ENCODE measurements at regions not wholly inside any gene's neighbourhood (a gene's known extent, or its start where the extent isn't known, plus 50 kb on each side); places are given as distances from the start of the nearest gene placed in this dataset.

DNA sequence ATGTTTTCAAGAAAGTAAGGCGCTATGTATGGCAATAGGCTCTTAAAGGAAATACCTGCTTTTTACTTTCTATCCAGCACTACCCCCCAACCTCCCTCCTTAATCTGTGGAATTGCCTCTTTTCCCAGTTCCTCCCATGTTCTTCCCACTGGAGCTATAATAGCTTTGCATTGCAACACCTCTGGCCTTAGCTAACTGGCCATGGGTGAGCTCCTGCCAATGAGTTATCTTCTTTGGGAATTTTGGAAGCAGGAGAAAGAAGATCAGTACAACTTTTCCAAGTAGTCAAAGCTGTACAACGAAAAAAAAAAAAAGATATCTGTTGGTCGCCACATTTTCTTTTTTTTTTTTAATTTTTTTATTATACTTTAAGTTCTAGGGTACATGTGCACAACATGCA is 398.0 kb downstream of the NPIPA8 start:
- Histone ChIP-seq H3K9ac (ENCODE audit: insufficient read length) (no peak overlapping the region), H3K36me3 (ENCODE audit: insufficient read depth, low read length) (no peaks in the 10 kb centered on the region), H3K9me3 (ENCODE audit: low read depth, low read length) (no peaks in the 10 kb centered on the region), H3K4me3 (no peak overlapping the region), H3K27ac (no peak overlapping the region)
- no peak for DNase-seq (ENCODE audit: low read depth, low spot score)
- TF ChIP-seq FOXP2 (optimal IDR thresholded peaks at IDR 0.05; ENCODE audit: control extremely low read depth, extremely low read length, insufficient read depth), result no peak
- TF ChIP-seq POLR2AphosphoS5 (IDR thresholded peaks at IDR 0.05; ENCODE audit: borderline replicate concordance, low read depth, low read length), result no peak
- no peak for TF ChIP-seq EZH2 (IDR thresholded peaks at IDR 0.05)

- Histone ChIP-seq H3K27ac (no peak overlapping the region), H3K36me3 (ENCODE audit: insufficient read depth, low read length) (no peaks in the 10 kb centered on the region), H3K9ac (ENCODE audit: insufficient read length) (no peak overlapping the region), H3K9me3 (ENCODE audit: low read depth, low read length) (no peaks in the 10 kb centered on the region), H3K4me3 (no peak overlapping the region)
- no peak for TF ChIP-seq EZH2 (IDR thresholded peaks at IDR 0.05)
- no peak for TF ChIP-seq FOXP2 (optimal IDR thresholded peaks at IDR 0.05; ENCODE audit: control extremely low read depth, extremely low read length, insufficient read depth)
- DNase-seq (ENCODE audit: low read depth, low spot score), result no peak
These were observed 399.7 kb downstream of the NPIPA8 start for GRCh38 chr16:17936766-17937402.

- Histone ChIP-seq H3K9ac (ENCODE audit: insufficient read length) (no peak overlapping the region), H3K4me3 (no peak overlapping the region), H3K9me3 (ENCODE audit: low read depth, low read length) (no peaks in the 10 kb centered on the region), H3K36me3 (ENCODE audit: insufficient read depth, low read length) (no peaks in the 10 kb centered on the region), H3K27ac (no peak overlapping the region)
- TF ChIP-seq EZH2 (IDR thresholded peaks at IDR 0.05) (no peak), POLR2AphosphoS5 (IDR thresholded peaks at IDR 0.05; ENCODE audit: borderline replicate concordance, low read depth, low read length) (no peak), FOXP2 (optimal IDR thresholded peaks at IDR 0.05; ENCODE audit: control extremely low read depth, extremely low read length, insufficient read depth) (no peak)
- no peak for DNase-seq (ENCODE audit: low read depth, low spot score)
These were observed 406.3 kb downstream of the NPIPA8 start for GRCh38 chr16:17930280-17930679.

GRCh38 chr16:17926866-17927399 is 409.6 kb downstream of the NPIPA8 start:
- TF ChIP-seq EZH2 (IDR thresholded peaks at IDR 0.05), result no peak
- TF ChIP-seq FOXP2 (optimal IDR thresholded peaks at IDR 0.05; ENCODE audit: control extremely low read depth, extremely low read length, insufficient read depth), result no peak
- no peaks in the 10 kb centered on the region for H3K9me3 ChIP-seq (ENCODE audit: low read depth, low read length)
- no peak overlapping the region for H3K27ac ChIP-seq
- no peak overlapping the region for H3K9ac ChIP-seq (ENCODE audit: insufficient read length)
- no peaks in the 10 kb centered on the region for H3K36me3 ChIP-seq (ENCODE audit: insufficient read depth, low read length)
- DNase-seq (ENCODE audit: low read depth, low spot score), result no peak
- H3K4me3 ChIP-seq, result no peak overlapping the region

- TF ChIP-seq FOXP2 (optimal IDR thresholded peaks at IDR 0.05; ENCODE audit: control extremely low read depth, extremely low read length, insufficient read depth) (no peak), POLR2AphosphoS5 (IDR thresholded peaks at IDR 0.05; ENCODE audit: borderline replicate concordance, low read depth, low read length) (no peak), EZH2 (IDR thresholded peaks at IDR 0.05) (no peak)
- H3K4me3 ChIP-seq, result no peak overlapping the region
- no peak for DNase-seq (ENCODE audit: low read depth, low spot score)
These were observed 410.1 kb downstream of the NPIPA8 start for GRCh38 chr16:17926461-17926860.

GRCh38 chr16:17925761-17926160 is 410.8 kb downstream of the NPIPA8 start:
- Histone ChIP-seq H3K9me3 (ENCODE audit: low read depth, low read length) (no peaks in the 10 kb centered on the region), H3K27ac (no peak overlapping the region), H3K36me3 (ENCODE audit: insufficient read depth, low read length) (no peaks in the 10 kb centered on the region), H3K9ac (ENCODE audit: insufficient read length) (no peak overlapping the region), H3K4me3 (no peak overlapping the region)
- TF ChIP-seq EZH2 (IDR thresholded peaks at IDR 0.05) (no peak), POLR2AphosphoS5 (IDR thresholded peaks at IDR 0.05; ENCODE audit: borderline replicate concordance, low read depth, low read length) (no peak), FOXP2 (optimal IDR thresholded peaks at IDR 0.05; ENCODE audit: control extremely low read depth, extremely low read length, insufficient read depth) (no peak)
- DNase-seq (ENCODE audit: low read depth, low spot score), result no peak

More at GRCh38 chr16:17926461-17926860, 410.1 kb downstream of the NPIPA8 start:
- no peaks in the 10 kb centered on the region for H3K36me3 ChIP-seq (ENCODE audit: insufficient read depth, low read length)
- no peak overlapping the region for H3K9ac ChIP-seq (ENCODE audit: insufficient read length)
- H3K9me3 ChIP-seq (ENCODE audit: low read depth, low read length), result no peaks in the 10 kb centered on the region
- no peak overlapping the region for H3K27ac ChIP-seq

DNA sequence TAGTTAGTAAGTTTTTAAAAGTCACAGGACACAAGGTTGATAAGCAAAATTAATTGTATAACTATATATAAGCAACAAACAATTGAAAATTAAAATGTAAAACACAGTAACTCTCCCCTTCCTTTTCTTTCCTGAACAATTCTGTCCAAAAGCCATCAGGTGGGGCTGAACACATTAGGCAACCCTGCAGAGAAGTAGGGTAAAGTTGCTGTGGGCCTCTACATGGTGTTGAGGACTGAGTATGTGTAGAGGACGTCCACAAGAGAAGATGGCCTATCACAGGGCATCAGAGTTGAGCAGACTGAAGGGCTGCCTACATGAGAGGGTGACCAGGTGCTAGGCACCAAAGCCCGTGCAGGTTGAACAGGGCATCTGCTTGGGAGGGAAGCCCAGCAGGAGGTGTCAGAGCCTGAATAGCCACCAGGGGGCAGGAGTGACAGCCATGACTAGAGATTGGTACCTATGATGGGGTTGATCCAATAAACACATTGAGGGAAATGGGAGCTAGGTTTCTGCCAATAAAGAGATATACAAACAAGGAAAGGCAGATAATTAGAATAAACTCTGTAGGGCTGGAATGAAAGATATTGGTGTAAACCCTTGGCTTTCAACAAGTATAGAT is 415.1 kb downstream of the NPIPA8 start:
- no peak overlapping the region for H3K27ac ChIP-seq
- no peak for DNase-seq (ENCODE audit: low read depth, low spot score)
- H3K9me3 ChIP-seq (ENCODE audit: low read depth, low read length), result no peaks in the 10 kb centered on the region
- no peaks in the 10 kb centered on the region for H3K36me3 ChIP-seq (ENCODE audit: insufficient read depth, low read length)
- no peak overlapping the region for H3K9ac ChIP-seq (ENCODE audit: insufficient read length)
- H3K4me3 ChIP-seq, result no peak overlapping the region
- TF ChIP-seq POLR2AphosphoS5 (IDR thresholded peaks at IDR 0.05; ENCODE audit: borderline replicate concordance, low read depth, low read length) (no peak), FOXP2 (optimal IDR thresholded peaks at IDR 0.05; ENCODE audit: control extremely low read depth, extremely low read length, insufficient read depth) (no peak), EZH2 (IDR thresholded peaks at IDR 0.05) (no peak)

GRCh38 chr16:17917316-17918019 is 419.1 kb downstream of the NPIPA8 start:
- Histone ChIP-seq H3K9ac (ENCODE audit: insufficient read length) (no peak overlapping the region), H3K9me3 (ENCODE audit: low read depth, low read length) (no peaks in the 10 kb centered on the region), H3K36me3 (ENCODE audit: insufficient read depth, low read length) (no peaks in the 10 kb centered on the region), H3K4me3 (no peak overlapping the region), H3K27ac (no peak overlapping the region)
- TF ChIP-seq FOXP2 (optimal IDR thresholded peaks at IDR 0.05; ENCODE audit: control extremely low read depth, extremely low read length, insufficient read depth), result no peak
- TF ChIP-seq POLR2AphosphoS5 (IDR thresholded peaks at IDR 0.05; ENCODE audit: borderline replicate concordance, low read depth, low read length), result no peak
- TF ChIP-seq EZH2 (IDR thresholded peaks at IDR 0.05), result no peak
- DNase-seq (ENCODE audit: low read depth, low spot score), result no peak

Measured in SK-N-MC (cell line).